CD14-positive monocyte (primary cell): ENCODE measurements at regions not wholly inside any gene's neighbourhood (a gene's known extent, or its start where the extent isn't known, plus 50 kb on each side); places are given as distances from the start of the nearest gene placed in this dataset.

Source experiments
- DNase-seq, 3 donors: peaks; one replicate each; pipeline ENCODE4 v3.0.0-alpha.2; 2011 to 2022
- H2AFZ ChIP-seq: 2 replicates; pipeline ENCODE4 v1.6.0; 2012; ENCODE audit warnings: mild to moderate bottlenecking, low read depth, low read length, inconsistent platforms; ENCODE audit not compliant: insufficient read depth, poor library complexity, severe bottlenecking
- H3K27ac ChIP-seq, 2 donors: 1 replicate in 1 of 2; 2 replicates in 1 of 2; pipeline ENCODE4 v1.5.1; 2012 to 2013; ENCODE audit warnings: low read length in 2 of 2, control low read depth in 1 of 2, inconsistent platforms in 1 of 2, low read depth in 1 of 2, mild to moderate bottlenecking in 1 of 2
- H3K27me3 ChIP-seq, 2 donors: one replicate each; pipeline versions ENCODE4 v1.6.0 to v1.6.1; 2011 to 2013; ENCODE audit warnings: low read length in 2 of 2; ENCODE audit not compliant: control insufficient read depth in 2 of 2, insufficient read depth in 2 of 2
- H3K36me3 ChIP-seq, 2 donors: replicated peaks in 1 of 2; 1 replicate in 1 of 2; 2 replicates in 1 of 2; pipeline versions ENCODE4 v1.5.1 to v1.6.1; 2012 to 2013; ENCODE audit warnings: low read length in 2 of 2, control low read depth in 1 of 2, inconsistent platforms in 1 of 2, mild to moderate bottlenecking in 1 of 2; ENCODE audit not compliant: insufficient read depth in 2 of 2, control insufficient read depth in 1 of 2
- H3K4me1 ChIP-seq, 2 donors: 1 replicate in 1 of 2; 2 replicates in 1 of 2; pipeline versions ENCODE4 v1.5.1 to v1.6.1; 2012 to 2013; ENCODE audit warnings: low read length in 2 of 2, control low read depth in 1 of 2, inconsistent platforms in 1 of 2, mild to moderate bottlenecking in 1 of 2, moderate library complexity in 1 of 2; ENCODE audit not compliant: insufficient read depth in 2 of 2, control insufficient read depth in 1 of 2
- H3K4me2 ChIP-seq: replicated peaks from 2 replicates; pipeline ENCODE3; 2012; ENCODE audit warnings: low read length, moderate library complexity, mild to moderate bottlenecking; ENCODE audit not compliant: poor library complexity, severe bottlenecking; ENCODE audit errors: extremely low read depth
- H3K4me3 ChIP-seq, 3 experiments: fragments of 200-600 bp in 1 of 3; sonication (generic) in 1 of 3; replicated peaks in 1 of 3; 1 replicate in 2 of 3; 2 replicates in 1 of 3; pipeline ENCODE4 v1.5.1; 2011 to 2013; ENCODE audit warnings: low read length in 3 of 3, mild to moderate bottlenecking in 3 of 3, control low read depth in 2 of 3, low read depth in 2 of 3, inconsistent platforms in 1 of 3, moderate library complexity in 1 of 3
- H3K79me2 ChIP-seq: 2 replicates; pipeline ENCODE4 v1.6.0; 2012; ENCODE audit warnings: mild to moderate bottlenecking, control low read depth, inconsistent platforms, low read length, moderate library complexity; ENCODE audit not compliant: insufficient read depth
- H3K9ac ChIP-seq: 2 replicates; pipeline ENCODE4 v1.6.0; 2017; ENCODE audit warnings: low read length, mild to moderate bottlenecking; ENCODE audit not compliant: insufficient read depth, poor library complexity, severe bottlenecking
- H3K9me3 ChIP-seq, 2 donors: replicated peaks in 1 of 2; 1 replicate in 1 of 2; 2 replicates in 1 of 2; pipeline versions ENCODE4 v1.5.1 to v1.6.1; 2012 to 2013; ENCODE audit warnings: low read length in 2 of 2, control low read depth in 1 of 2; ENCODE audit not compliant: control insufficient read depth in 1 of 2, insufficient read depth in 1 of 2
- H4K20me1 ChIP-seq: 2 replicates; pipeline ENCODE4 v1.6.0; 2012; ENCODE audit warnings: mild to moderate bottlenecking, low read length, control low read depth, moderate library complexity; ENCODE audit not compliant: insufficient read depth
- H3K27ac Mint-ChIP-seq, 7 donors: one replicate each; pipeline ENCODE4 v1.8.0; 2020; ENCODE audit warnings: mild to moderate bottlenecking in 7 of 7, mixed read lengths in 7 of 7, moderate library complexity in 6 of 7, inconsistent platforms in 2 of 7
- H3K27me3 Mint-ChIP-seq, 3 donors: one replicate each; pipeline ENCODE4 v1.8.0; 2021 to 2022; ENCODE audit warnings: low read depth in 3 of 3, mild to moderate bottlenecking in 3 of 3, mixed read lengths in 3 of 3, moderate library complexity in 3 of 3, inconsistent platforms in 1 of 3
- H3K36me3 Mint-ChIP-seq, 2 donors: one replicate each; pipeline ENCODE4 v1.8.0; 2020; ENCODE audit warnings: mixed read lengths in 2 of 2, inconsistent platforms in 1 of 2, mild to moderate bottlenecking in 1 of 2
- H3K4me1 Mint-ChIP-seq: one replicate; pipeline ENCODE4 v1.8.0; 2020; ENCODE audit warnings: mild to moderate bottlenecking, mixed read lengths
- H3K4me3 Mint-ChIP-seq, 2 donors: one replicate each; pipeline ENCODE4 v1.8.0; 2020; ENCODE audit warnings: mild to moderate bottlenecking in 2 of 2, mixed read lengths in 2 of 2, moderate library complexity in 1 of 2
- H3K9me3 Mint-ChIP-seq, 7 donors: one replicate each; pipeline ENCODE4 v1.8.0; 2020 to 2022; ENCODE audit warnings: mixed read lengths in 7 of 7, mild to moderate bottlenecking in 6 of 7, moderate library complexity in 6 of 7, inconsistent platforms in 2 of 7
- WGBS: methylation state at CpG from one replicate; pipeline ENCODE4 v1.1.5; 2013; ENCODE audit warnings: missing lambda C conversion rate; ENCODE audit not compliant: insufficient coverage; 5-methylcytosine and 5-hydroxymethylcytosine counted together
- intact Hi-C, 2 donors: fragments of 100-400 bp; cut with micrococcal nuclease; formaldehyde crosslinking; loops; one replicate each; pipeline versions ENCODE4 v1.15.0 to v1.15.1; 2023
- TF ChIP-seq, protein P1 (sequence below): fragments of 200-600 bp; IDR thresholded peaks from one replicate; pipeline ENCODE4 v1.8.0; 2022; ENCODE audit warnings: antibody characterized with exemption, mild to moderate bottlenecking

DNA sequence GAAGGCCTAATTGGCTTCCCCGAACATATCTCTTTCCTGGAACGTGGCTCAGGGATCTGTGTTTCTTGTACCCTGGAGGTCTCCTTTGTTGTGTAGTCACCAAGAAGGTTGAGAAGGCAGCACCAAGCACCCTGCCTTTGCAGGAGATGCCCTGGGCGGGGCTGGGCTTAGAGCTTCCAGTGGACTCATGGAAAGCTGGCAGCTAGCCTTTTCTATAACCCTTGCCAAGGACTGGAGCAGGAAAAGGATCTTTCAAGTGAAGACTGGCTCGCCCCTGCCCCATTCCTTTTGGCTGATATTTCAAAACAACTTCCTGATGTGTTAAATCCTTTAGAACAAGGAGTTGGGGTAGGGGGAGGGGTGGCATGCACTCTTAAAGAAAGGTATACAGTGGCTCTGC, 58.9 kb upstream of the EPHA6 start:
- H3K27ac Mint-ChIP-seq: no peak overlapping the region
- WGBS: 89% methylated on average over 4 of the region's 4 CpGs
- no peak overlapping the region for H2AFZ ChIP-seq

DNA sequence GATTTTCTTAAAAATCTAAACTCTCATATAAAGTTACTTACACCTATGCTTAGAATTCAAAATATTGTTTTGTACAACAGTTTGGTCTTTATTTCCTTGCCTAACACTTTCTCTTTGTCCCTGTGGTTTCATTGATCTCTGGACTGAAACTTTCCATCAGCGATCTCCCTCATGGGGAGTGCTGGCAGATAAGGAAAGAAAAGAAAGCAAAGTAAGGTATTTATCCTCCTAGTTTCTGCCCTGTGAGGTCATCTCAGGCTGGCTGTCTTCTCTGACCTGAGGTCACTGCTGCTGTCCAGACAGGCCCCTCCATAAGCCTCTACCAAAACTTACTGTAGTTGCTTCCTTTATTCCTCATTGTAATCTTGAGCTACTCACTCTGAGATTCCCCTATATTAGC, 57.9 kb upstream of the EPHA6 start:
- H3K9me3 ChIP-seq: peaks cover 4 to 14% of the 10 kb centered on the region in 2 donors
- Mint-ChIP-seq H3K4me3 (no peak overlapping the region), H3K4me1 (no peaks in the 10 kb centered on the region), H3K36me3 (no peaks in the 10 kb centered on the region), H3K27me3 (peaks cover 0 to 2% (median 0%) of the 10 kb centered on the region in 3 donors), H3K9me3 (peaks cover 3 to 8% (median 5%) of the 10 kb centered on the region in 7 donors), H3K27ac (no peak overlapping the region)
- no peak overlapping the region for H3K27ac ChIP-seq
- DNase-seq: no peak
- WGBS: no CpG with 5 or more reads among the region's 1 CpG
- H3K36me3 ChIP-seq: no peaks in the 10 kb centered on the region
- TF ChIP-seq, protein P1, sequence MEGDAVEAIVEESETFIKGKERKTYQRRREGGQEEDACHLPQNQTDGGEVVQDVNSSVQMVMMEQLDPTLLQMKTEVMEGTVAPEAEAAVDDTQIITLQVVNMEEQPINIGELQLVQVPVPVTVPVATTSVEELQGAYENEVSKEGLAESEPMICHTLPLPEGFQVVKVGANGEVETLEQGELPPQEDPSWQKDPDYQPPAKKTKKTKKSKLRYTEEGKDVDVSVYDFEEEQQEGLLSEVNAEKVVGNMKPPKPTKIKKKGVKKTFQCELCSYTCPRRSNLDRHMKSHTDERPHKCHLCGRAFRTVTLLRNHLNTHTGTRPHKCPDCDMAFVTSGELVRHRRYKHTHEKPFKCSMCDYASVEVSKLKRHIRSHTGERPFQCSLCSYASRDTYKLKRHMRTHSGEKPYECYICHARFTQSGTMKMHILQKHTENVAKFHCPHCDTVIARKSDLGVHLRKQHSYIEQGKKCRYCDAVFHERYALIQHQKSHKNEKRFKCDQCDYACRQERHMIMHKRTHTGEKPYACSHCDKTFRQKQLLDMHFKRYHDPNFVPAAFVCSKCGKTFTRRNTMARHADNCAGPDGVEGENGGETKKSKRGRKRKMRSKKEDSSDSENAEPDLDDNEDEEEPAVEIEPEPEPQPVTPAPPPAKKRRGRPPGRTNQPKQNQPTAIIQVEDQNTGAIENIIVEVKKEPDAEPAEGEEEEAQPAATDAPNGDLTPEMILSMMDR: no peak
- no peak overlapping the region for H2AFZ ChIP-seq
- H4K20me1 ChIP-seq: no peaks in the 10 kb centered on the region
- no peak overlapping the region for H3K9ac ChIP-seq
- H3K27me3 ChIP-seq: no peaks in the 10 kb centered on the region
- no peaks in the 10 kb centered on the region for H3K79me2 ChIP-seq
- no peaks in the 10 kb centered on the region for H3K4me1 ChIP-seq
- intact Hi-C loops: no loop called here
- H3K4me2 ChIP-seq: no peak overlapping the region
- no peak overlapping the region for H3K4me3 ChIP-seq

More for the DNA sequence above, 58.9 kb upstream of the EPHA6 start:
- TF ChIP-seq, protein P1: no peak
- Histone ChIP-seq H3K4me3 (no peak overlapping the region), H3K27me3 (no peaks in the 10 kb centered on the region), H3K9me3 (peaks cover 4 to 21% of the 10 kb centered on the region in 2 donors), H3K27ac (no peak overlapping the region), H4K20me1 (no peaks in the 10 kb centered on the region), H3K36me3 (no peaks in the 10 kb centered on the region), H3K4me1 (no peaks in the 10 kb centered on the region), H3K9ac (no peak overlapping the region), H3K4me2 (no peak overlapping the region), H3K79me2 (no peaks in the 10 kb centered on the region)
- Mint-ChIP-seq H3K4me1 (no peaks in the 10 kb centered on the region), H3K27me3 (peaks cover 0 to 2% (median 0%) of the 10 kb centered on the region in 3 donors), H3K9me3 (peaks cover 4 to 10% (median 8%) of the 10 kb centered on the region in 7 donors), H3K36me3 (no peaks in the 10 kb centered on the region), H3K4me3 (no peak overlapping the region)
- DNase-seq: no peak
- intact Hi-C loops: no loop called here
